ENCODE measurements at regions not wholly inside any gene's neighbourhood (a gene's known extent, or its start where the extent isn't known, plus 50 kb on each side); places are given as distances from the start of the nearest gene placed in this dataset.
"Not testable (repeated sequence)": the region's sequence is repeated elsewhere in the genome, so short reads cannot be mapped to it uniquely, and the experiment has no call there.

GRCh38 chr17:445839-446238 lies 93.2 kb upstream of the RPH3AL start, which contains the start of gene RFLNB:
TSS of gene RFLNB (minus strand) at chr17:445939.
- DNase-seq (ENCODE audit: low read depth): not testable (repeated sequence)

GRCh38 chr17:444879-445454 lies 92.4 kb upstream of the RPH3AL start:
- no peak for DNase-seq (ENCODE audit: low read depth)

GRCh38 chr17:443109-443508 lies 90.5 kb upstream of the RPH3AL start:
- no peak for DNase-seq (ENCODE audit: low read depth)

- no peak for DNase-seq (ENCODE audit: low read depth)
Measured at GRCh38 chr17:441155-441950, 88.7 kb upstream of the RPH3AL start.

- DNase-seq (ENCODE audit: low read depth): no peak
Measured at GRCh38 chr17:438191-438590, 85.6 kb upstream of the RPH3AL start.

- no peak for DNase-seq (ENCODE audit: low read depth)
Measured at GRCh38 chr17:437545-437944, 84.9 kb upstream of the RPH3AL start.

GRCh38 chr17:436571-436970 lies 84.0 kb upstream of the RPH3AL start:
- DNase-seq (ENCODE audit: low read depth): no peak

GRCh38 chr17:432471-432870 lies 79.9 kb upstream of the RPH3AL start:
- not testable (repeated sequence) for DNase-seq (ENCODE audit: low read depth)

GRCh38 chr17:431494-431893 lies 78.9 kb upstream of the RPH3AL start:
- DNase-seq (ENCODE audit: low read depth): no peak

- no peak for DNase-seq (ENCODE audit: low read depth)
Measured at GRCh38 chr17:429589-429988, 77.0 kb upstream of the RPH3AL start.

GRCh38 chr17:428414-428813 lies 75.8 kb upstream of the RPH3AL start:
- no peak for DNase-seq (ENCODE audit: low read depth)

- no peak for DNase-seq (ENCODE audit: low read depth)
Measured at GRCh38 chr17:427891-428290, 75.3 kb upstream of the RPH3AL start.

- DNase-seq (ENCODE audit: low read depth): no peak
Measured at GRCh38 chr17:427327-427726, 74.7 kb upstream of the RPH3AL start.

GRCh38 chr17:422196-422930 lies 69.8 kb upstream of the RPH3AL start:
- DNase-seq (ENCODE audit: low read depth): no peak

GRCh38 chr17:420479-421175 lies 68.0 kb upstream of the RPH3AL start:
- DNase-seq (ENCODE audit: low read depth): no peak

- no peak for DNase-seq (ENCODE audit: low read depth)
Measured at GRCh38 chr17:419073-419735, 66.6 kb upstream of the RPH3AL start.

- peak; percentile 31 for DNase-seq (ENCODE audit: low read depth)
Measured at GRCh38 chr17:418421-418751, 65.8 kb upstream of the RPH3AL start.

- no peak for DNase-seq (ENCODE audit: low read depth)
Measured at GRCh38 chr17:417691-418420, 65.2 kb upstream of the RPH3AL start.

- no peak for DNase-seq (ENCODE audit: low read depth)
Measured at GRCh38 chr17:416293-417206, 63.9 kb upstream of the RPH3AL start.

- no peak for DNase-seq (ENCODE audit: low read depth)
Measured at GRCh38 chr17:413706-414380, 61.2 kb upstream of the RPH3AL start.

Measured in activated gamma-delta T cell treated with anti-CD3 and anti-CD28 coated beads, Interleukin-2, amount 50 U/mL, for 16 hours (primary cell).